Eye (tissue), 1 donor: ENCODE measurements at regions not wholly inside any gene's neighbourhood (a gene's known extent, or its start where the extent isn't known, plus 50 kb on each side); places are given as distances from the start of the nearest gene placed in this dataset.

Experiments used
- DNase-seq: peaks from one replicate; pipeline ENCODE4 v3.0.0-alpha.2; 2015

DNA sequence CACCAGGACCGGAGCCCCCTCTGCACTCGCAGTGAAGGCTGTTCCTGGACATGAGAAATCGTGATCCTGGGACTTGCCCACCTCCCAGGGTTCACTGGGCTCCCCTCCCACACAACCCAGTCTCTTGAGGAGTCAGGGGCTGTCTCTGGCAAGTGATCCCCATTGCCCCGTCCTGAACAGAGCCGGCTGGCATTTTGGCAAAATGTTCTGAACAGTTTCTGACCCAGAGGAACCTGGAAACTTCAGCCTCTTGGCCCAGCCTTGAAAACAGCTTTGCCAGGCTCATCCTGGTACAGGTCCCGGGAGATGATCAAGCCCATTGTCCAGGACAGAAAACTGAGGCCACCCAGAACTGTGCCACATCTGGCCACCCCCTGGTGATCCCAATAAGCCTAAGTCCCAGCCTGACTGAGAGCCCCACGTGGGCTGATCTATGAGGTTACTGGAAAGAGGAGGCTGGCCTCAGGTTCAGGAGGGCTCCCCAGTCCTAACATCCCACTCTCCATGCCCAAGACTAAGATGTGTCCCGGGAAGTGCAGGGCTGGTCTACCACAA is 115.7 kb downstream of the OAT start:
- no peak for DNase-seq

DNA sequence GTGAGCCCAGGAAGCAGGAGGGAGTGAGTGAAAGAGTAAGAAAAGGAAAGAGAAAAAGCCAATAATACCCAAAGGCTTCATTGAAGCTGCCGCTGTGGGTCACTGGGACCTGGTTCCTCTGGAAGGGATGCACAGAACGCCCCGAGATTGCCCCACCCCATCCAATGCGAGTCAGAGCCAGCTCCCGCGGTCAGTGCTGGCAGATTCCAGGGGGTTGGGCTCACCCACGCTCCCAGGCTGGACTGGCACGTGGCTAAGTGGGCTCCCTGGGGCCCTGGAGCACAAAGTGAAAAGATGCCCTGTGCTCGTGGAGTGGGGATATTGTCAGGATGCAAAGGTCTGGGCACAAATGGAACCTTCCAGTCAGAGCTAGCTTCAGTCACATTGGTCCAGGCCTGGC is 117.0 kb downstream of the OAT start:
- no peak for DNase-seq

DNA sequence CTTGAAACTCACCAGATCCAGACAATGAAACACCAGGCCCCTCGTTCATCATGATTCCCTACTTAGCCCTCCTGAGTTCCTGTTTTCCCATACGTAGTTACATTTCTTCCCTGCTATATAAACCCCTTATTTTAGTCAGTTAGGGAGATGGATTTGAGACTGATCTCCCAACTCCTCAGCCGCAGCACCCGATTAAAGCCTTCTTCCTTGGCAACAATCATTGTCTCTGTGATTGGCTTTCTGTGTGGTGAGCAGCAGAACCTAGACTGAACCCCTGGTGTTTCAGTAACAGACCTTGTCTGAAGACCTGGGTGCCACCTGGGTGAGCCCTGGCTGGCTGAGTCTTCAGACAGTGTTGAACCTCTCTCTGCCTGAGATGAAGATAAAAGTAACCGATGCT is 118.0 kb downstream of the OAT start:
- no peak for DNase-seq

DNA sequence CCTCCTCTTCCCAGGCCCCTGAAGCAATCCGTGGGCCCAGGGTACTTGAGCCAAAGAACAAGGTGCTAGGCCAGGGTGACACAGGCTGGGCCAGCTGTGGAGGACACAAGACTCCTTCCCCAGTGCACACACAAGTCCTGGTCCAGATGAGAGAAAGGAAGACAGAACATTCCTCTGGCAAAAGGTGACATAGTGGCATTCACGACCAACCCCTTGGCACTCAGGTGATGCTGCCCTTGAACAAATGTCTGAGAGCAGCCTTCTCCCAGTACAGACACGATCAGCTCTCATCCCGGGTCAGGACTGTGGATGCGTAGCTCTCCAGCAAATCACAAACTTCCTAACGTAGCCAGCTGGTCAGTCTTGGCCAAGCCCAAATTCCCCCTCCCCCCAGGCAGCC is 118.5 kb downstream of the OAT start:
- no peak for DNase-seq

DNA sequence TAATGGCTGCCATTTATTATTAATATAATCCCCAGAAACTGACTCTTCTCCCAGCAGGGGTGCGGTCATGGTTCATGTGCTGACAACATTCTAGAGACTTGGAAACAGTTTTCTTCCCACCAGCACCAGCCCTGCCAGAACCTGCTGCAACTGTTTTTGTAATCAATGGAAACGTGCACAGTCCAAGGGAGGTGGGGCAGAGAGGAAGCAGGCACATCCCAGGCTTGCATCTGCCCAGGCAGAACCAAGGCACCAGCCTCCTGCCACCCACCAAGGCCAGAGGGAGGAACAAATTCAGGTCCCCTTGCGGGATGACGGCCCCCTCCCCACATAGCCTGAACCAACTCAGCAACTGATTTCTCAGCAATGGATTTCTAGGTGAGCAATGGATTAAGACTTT is 119.0 kb downstream of the OAT start:
- DNase-seq: no peak

DNA sequence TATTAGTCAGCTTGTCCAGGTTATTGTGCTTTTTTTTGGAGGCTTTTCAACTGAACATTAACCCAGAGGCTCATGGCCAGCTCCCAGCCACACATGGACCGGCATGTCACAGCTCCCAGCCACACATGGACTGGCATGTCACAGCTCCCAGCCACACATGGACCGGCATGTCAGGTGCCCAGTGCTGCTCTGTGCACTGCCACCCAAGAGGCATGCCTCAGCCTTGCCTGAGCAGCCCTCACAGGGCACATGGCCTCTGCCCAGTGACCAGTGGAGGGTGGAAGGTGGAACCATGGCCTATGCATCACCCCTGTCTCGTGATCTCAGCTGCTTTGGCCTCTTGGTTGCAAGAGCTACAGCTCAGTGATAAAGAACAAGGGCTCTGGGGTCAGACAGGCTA is 119.8 kb downstream of the OAT start:
- no peak for DNase-seq

DNA sequence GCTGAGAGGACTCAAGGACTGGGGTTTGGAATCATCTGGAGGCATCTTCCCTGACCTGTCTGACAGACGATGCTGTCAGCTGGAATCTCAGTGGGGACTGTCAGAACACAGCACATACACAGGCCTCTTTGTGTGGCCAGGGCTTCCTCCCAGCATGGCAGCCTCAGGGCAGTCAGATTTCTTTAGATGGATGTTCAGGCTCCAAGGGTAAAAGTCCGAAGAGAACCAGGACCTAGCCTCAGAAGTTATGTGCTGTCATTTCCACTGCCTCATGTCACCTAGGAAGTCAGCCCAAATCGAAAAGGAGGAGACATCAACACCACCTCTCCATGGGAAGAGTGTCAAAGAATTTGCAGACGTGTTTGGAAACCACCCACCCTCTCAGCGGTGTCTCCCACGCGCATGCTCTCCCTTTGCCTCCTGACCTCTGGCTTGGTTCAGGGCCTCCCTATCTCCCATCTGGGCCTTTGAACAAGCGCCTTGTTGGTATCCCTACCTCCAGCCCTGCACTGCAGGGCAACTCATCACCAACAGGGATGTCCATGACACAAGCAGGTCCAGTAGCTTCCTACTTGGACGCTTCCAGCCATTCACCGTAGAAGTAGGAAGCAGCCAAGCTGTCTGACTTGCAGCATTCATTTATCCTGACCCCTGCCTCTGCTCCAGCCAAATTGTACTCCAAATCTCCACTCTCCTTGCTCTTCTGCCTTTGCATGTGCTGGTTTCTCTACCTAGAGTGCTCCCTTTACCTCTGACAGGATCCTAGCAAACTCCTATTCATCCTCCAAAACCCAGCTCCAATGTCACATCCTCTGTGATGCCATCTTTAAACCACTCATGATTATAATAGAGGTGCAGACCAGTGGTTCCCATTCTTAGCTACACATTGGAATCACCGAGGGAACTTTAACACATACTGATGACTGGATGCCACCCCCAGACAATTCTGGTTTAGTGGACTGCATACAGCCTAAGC is 121.6 kb downstream of the OAT start:
- no peak for DNase-seq

DNA sequence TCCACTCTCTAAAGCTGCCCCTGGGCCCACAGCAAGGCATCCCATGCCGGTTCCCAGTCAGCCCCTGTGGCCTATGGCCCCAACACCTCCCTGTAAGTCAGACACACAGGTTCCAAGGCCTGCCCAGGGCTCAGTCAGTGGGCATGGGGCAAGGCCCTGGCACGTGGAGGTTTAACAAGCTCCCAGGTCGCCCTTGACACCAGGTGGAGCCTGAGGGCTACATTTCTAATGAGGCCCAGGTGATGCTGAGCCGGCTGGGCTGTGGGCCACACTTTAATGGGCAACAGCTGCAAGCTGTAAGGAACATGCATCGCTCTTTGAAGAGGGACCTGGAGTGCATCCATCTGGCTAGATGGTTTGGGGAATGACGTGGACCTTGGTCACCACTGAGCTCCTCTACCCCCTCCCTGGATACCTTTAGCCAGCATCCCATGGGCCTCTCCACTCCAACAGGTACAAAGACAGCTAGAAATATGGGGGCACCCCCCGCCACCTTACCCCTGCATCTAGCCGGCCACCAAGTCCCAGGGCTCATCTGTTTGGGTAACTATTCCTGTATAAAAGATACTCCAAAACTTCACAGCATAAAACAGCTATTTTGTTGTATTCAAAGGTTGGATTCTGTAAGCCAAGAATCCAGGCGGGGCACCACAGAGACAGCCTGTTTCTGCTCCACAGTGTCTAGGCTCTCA is 122.5 kb downstream of the OAT start:
- peak; percentile 55 for DNase-seq

DNA sequence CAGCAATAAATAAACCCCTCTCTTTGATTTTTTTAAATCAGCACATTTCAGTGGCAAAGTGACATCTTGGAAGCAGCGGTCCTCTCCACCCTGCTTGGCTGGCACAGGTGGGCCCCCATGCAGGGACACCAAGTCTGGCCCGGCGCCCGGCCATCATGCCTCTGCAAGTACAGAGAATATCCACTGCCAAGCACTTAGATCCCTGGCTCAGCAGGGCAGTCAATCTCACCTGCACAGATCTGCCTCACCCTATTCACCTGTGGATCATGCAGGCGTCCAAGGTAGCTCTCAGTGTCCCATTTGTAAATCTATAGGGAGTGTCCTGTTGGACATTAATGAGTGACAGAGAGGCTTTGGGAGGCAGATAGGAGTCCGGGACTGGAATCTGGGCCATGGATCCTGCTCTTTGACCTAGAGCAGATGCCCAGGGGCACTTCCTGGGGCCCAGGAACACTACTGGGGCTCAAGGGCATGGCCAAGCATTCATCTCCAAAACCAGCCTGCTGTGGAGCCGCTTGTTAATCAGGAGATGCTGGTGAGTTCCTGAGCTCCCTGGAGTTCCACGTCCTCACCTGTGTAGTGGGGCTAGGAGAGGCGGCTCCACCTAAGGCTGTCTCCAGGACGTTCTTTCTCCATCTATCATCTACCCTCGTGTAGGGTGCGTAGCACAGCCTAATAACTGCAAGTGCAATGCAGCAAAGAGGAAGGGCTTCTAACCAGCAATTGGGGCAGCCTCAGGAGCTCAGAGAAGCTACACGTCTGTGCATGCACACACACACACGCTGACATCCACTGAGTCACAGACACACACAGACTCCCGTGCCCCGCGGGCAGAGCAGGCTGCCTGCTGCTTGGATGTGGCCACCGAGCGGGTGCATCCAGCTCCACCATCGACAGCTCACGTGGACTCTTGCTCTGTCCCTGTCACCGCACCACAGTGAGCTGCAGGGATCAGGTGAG is 123.6 kb downstream of the OAT start:
- no peak for DNase-seq

DNA sequence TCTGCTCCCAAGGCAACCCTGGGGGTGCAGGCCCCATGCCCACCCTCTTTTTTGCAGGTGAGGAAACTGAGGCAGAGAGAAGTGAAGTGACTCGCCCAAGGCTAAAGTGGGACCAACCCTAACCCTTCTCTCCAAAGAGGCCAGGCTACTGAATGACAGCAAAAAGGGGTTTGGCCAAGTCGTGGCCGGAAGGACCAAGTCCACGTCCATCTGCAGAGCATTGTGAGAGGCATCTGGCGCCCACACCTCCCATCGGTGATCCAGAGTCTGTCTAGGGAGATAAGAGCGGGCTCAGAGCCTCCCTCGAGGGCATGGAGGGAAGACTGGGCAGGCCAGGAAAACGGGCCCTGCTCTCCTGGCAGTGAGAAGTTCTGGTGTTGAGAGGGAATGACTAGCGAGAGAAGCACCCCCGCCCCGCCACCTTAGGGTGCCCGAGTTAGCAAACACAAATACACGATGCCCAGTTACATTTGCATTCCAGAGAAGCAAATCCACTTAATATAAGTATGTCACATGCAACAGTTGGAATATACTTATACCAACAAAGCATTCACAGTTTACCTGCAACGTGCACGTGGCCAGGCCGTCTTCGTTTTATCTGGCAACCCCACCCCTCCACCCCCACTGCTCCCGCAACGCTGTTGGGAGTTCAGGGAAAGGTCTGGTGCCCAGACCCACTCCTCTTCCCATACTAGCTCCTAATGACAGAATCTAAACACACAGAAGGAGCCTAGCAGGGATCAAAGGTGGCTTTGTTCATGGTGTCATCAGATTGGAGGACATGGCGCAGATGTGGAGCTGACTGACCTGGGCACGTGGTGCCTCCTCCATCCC is 124.9 kb downstream of the OAT start:
- no peak for DNase-seq

DNA sequence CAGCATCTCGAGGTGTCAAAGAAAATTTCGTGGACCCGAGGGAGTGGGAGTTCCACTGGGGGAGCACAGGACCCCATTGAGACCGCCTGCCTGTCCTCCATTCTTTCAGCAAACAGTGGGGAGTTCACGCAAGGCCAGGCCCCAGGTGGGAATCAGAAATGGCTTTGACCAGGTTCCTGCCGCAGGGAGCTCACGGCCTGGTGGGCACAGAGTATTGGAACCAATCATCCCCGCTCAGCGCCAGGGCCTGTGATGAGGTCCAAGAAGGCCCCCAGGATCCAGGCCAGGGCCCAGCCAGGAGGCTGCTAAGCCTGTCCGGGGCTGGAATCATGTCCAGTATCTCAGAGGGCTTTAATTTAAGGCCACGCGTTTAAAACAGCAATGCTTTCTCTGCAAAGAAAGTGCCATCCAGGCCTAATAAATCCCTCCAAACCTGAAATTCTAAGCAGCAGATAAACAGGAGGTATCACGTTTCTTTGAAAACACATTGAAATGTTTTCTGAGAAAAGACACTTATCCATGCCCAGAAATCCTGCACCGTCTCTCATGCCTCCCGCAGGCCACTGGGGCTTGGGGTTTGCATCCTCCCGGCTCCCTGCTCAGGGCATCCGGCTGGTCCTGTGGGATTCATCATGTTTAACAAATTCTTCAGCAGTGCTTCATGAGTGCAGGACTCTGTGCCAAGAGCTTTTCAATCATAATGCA is 125.7 kb downstream of the OAT start:
- no peak for DNase-seq

DNA sequence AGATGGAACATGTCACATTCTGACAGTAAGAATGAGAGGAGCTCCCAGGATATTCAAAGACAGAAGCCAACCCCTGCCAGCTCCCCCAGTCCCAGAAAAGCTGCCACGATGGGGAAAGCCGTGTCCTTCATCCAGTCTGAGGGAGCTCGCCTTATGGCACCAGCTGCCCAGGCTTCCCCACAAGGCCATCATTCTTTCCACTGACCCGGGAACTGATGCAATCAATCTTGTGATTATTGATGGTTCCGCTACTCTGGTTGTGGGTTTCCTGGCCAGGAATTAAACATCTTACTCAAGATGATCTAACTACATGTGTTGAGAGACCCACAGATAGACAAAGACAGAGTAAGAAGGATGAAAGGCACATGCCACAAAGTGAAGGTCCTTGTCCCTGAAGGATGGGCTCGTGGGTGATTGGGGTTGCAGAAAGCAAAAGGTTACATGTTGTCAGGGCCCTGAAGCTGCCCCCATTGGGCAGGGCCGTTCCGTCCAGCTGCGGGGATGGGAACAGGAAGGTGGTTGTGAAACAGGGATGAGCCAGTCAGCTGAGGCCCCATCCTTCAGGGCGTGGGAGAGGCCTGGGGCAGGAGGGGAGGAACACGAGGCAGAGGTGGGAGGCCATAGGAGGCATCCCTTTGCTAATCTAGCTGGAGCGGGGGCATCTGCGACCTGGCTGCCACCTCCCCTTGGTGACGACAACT is 127.6 kb downstream of the OAT start:
- peak; percentile 11 for DNase-seq

DNA sequence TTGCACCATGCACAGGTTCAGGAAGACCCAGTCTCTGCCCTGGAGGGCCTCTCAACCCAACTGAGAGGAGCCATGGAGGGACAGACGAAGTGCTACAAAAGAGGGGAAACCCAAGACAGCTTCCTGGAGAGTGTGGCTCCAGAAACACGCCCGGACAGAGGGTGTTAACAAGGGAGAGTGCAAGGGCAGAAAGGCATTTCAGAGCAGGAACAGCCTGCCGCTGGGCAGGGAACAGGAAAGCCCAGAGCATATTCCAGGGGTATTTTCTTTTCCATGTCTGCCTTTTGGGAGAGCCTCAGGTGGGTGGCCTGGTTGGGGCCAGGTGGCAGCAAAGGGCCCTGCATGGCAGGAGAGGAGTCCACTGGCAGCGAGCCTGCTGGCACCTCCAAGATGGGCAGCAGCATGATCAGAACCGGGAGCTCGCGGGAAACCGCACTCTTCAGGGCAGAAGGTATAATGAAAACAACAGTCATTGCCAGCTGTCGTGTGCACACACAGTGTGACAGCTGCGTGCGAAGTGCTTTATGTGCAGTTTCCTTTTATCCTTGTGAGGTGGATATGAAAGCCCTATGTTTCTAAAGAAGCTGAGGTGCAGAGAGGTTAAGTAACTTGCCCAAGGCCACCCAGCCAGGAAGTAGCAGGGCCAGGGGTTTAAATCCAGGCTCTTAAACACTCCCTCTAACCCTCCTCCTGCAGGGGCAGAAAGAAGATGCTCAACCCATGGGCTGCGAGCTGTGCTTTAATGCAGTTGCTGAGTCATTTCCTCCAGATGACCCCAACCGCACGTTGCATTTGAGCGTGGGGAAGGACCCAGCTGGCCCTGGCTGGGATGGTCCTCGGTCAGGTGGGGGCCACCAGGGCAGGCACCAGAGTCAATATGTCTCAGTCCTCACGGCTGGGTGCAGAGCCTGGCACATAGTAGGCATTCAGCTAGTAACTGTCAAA is 128.6 kb downstream of the OAT start:
- DNase-seq: peak; percentile 10

DNA sequence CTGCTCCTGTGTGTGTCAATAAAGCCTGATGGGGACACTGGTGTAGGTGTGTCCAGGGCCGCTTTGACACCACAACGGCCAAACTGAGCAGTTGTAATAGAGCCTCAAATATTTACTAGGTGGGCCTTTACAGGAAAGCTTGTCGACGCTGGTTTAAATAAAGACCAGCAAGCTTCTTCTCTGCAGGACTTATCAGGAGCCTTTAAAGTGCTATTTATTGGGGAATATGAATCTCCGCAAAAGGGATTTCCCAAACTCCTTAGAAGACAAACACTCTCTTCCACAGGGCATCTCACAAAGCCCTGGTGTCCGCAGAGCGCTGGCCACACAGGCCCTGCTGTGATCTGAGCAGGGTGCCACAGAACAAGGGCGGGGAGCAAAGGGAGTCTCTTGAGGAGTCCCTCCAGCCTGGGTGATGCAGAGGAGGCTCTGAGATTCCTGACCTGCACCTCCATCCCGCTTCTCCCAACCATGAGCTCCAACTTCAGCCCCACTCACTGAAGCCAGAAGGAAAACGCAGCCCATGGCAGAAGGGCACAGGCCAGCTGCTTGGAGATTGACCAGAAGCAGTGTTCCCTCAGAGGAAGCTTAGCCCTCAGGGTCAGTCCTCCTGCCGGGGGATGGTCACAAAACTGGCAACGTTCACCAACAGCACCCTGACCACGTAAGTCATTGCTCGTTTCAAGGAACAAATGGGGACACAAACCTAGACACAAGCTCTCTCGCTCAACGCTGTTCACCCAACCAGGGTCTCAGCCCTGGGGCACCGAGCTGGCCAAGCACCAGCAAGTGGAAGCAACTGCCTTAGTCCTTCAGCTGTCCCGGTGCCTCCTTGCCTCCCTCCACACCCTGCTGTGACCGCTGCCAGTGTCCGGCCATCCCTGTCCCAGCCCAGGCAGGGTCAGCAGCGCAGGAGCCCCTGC is 129.5 kb downstream of the OAT start:
- no peak for DNase-seq

DNA sequence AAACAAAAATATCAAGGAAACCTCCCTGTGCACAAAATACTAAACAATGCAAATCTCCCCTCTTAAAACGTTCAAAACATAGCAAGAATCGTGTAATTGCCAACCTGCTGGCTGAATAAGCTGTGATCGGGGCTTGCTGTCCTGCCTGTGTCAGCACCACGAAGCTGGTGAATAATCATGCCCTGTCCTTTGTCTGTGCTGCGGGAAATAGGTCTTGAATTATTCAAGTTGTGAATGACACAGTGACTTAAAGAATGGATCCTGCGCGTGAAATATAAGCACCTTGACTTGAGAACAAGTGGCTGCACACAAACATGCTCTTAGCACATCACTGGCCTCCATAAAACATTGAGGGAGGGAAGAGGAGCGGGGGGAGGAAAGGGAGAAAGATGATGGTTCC is 130.2 kb downstream of the OAT start:
- peak; percentile 16 for DNase-seq

DNA sequence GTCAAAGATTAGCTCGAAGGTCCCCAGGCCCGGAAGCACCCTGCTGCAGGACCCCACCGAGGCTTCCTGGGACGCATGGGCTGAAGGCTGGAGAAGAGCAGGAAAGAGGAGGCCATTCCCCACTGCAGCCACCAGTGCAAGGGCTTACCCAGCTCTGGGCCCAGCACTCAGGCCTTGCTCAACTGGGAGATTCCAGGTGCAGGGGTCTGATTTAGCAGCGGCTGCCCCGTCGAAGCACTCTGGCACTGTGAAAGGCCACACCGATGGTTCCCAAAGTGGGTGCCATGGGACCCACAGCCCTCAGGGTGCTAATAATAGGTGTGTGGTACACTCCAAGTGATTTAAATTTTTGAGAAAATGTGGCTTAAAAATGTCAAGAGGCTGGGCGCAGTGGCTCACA is 130.9 kb downstream of the OAT start:
- DNase-seq: no peak

DNA sequence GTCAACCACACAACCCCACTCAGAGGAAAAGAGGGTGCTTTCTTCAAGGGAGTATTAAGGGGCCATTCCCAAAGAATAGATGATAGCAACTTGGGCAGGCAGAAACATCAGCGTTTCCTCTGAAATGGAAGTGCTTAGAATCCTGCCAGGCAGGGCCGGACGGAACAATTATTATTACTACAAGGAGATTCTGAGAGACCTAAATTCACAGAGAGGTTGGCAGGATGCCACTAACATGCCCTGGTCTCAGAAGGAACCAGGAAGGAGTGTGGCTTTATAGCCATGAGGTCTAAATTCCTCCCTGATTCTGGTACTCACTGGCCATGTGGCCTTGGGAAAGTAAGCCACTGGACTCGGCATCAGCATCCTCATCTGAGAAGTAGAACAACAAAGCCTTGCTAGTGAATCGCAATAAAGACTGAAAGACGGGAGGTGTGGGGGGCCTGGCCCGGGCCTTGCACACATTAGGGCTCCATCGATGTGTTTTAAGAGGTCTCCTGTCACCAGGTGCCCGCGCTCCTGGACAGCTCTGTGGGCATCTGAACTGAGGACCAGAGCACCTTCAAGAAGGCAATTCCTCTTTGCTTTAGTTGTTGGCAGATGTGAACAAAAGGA is 131.5 kb downstream of the OAT start:
- DNase-seq: no peak

DNA sequence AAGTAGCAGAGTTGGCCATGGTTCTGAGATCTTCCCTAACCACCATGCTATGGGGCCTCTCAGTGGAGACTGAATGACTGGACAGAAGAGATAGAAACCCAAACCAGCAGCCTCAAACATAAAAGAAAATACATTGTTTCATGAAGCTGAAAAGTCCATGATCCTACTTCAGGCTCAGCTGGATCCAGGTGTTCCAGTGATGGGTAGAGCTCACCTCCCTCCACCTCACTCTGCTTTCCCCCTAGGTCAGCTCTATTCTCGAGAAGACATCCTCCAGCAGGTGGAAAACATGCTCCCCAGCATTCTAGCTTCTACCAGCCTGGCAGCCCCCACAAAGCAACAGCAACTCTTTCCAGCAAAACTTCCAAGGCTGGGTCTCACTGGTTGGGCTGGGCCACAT is 132.1 kb downstream of the OAT start:
- DNase-seq: no peak
